MM.1S (cell line): ENCODE measurements at regions not wholly inside any gene's neighbourhood (a gene's known extent, or its start where the extent isn't known, plus 50 kb on each side); places are given as distances from the start of the nearest gene placed in this dataset.

ENCODE experiments used
- CTCF ChIP-seq: fragments of 300-600 bp; sonication (generic); IDR thresholded peaks from 2 replicates; pipeline ENCODE4 v1.5.1; 2016; ENCODE audit warnings: antibody characterized with exemption, low read length, mixed read lengths
- EZH2 ChIP-seq: fragments of 300-600 bp; sonication (generic); optimal IDR thresholded peaks from 2 replicates; pipeline ENCODE3; 2017; ENCODE audit warnings: low read depth, mild to moderate bottlenecking, antibody characterized with exemption, low read length, mixed read lengths
- EZH2phosphoT487 ChIP-seq: fragments of 300-600 bp; sonication (generic); IDR thresholded peaks from 2 replicates; pipeline ENCODE4 v1.6.1; 2018; ENCODE audit warnings: antibody characterized with exemption, low read length

GRCh38 chr11:44464741-44465140 is 100.7 kb upstream of the CD82 start:
- TF ChIP-seq CTCF = peak; percentile 14; the same call in 1 of the 2 replicates
- no peak for TF ChIP-seq EZH2
- TF ChIP-seq EZH2phosphoT487 = no peak
